Naive thymus-derived CD4-positive, alpha-beta T cell (primary cell): ENCODE measurements at regions not wholly inside any gene's neighbourhood (a gene's known extent, or its start where the extent isn't known, plus 50 kb on each side); places are given as distances from the start of the nearest gene placed in this dataset.
"Not testable (repeated sequence)": the region's sequence is repeated elsewhere in the genome, so short reads cannot be mapped to it uniquely, and the experiment has no call there.

Source experiments
- ATAC-seq: fragments of 150-1000 bp; cut with Tn5 transposase; 2 replicates; pipeline ENCODE4 v1.10.0; 2021; ENCODE audit warnings: mild to moderate bottlenecking, moderate library complexity
- CTCF ChIA-PET: fragments of 350-600 bp; sonication (Branson Sonifier 250); formaldehyde crosslinking; loops from one replicate; lab custom pipeline; 2021; ENCODE audit warnings: antibody characterized with exemption; lab: Charles Lee
- POLR2A ChIA-PET: fragments of 350-600 bp; sonication (Branson Sonifier 250); formaldehyde crosslinking; loops from one replicate; lab custom pipeline; 2021; ENCODE audit warnings: antibody characterized with exemption, inconsistent platforms; lab: Charles Lee
- DNase-seq, 9 donors: peaks; one replicate each; pipeline versions ENCODE4 v3.0.0 to v3.0.0-alpha.2; 2020 to 2022; ENCODE audit warnings: mixed read lengths in 1 of 9
- H3K27ac ChIP-seq: one replicate; pipeline ENCODE4 v1.7.0; 2013; ENCODE audit warnings: mild to moderate bottlenecking, low read depth, low read length, moderate library complexity
- H3K27me3 ChIP-seq, 2 donors: one replicate each; pipeline ENCODE4 v1.7.0; 2013; ENCODE audit warnings: low read length in 2 of 2, mild to moderate bottlenecking in 2 of 2, moderate library complexity in 2 of 2; ENCODE audit not compliant: control insufficient read depth in 2 of 2, insufficient read depth in 2 of 2
- H3K36me3 ChIP-seq, 3 experiments: 1 replicate in 2 of 3; 2 replicates in 1 of 3; pipeline ENCODE4 v1.7.0; 2013; ENCODE audit warnings: low read length in 3 of 3, mild to moderate bottlenecking in 3 of 3, moderate library complexity in 1 of 3; ENCODE audit not compliant: insufficient read depth in 3 of 3, control insufficient read depth in 2 of 3
- H3K4me1 ChIP-seq, 2 donors: one replicate each; pipeline ENCODE4 v1.7.0; 2013; ENCODE audit warnings: low read length in 2 of 2, mild to moderate bottlenecking in 2 of 2, moderate library complexity in 1 of 2; ENCODE audit not compliant: control insufficient read depth in 2 of 2, insufficient read depth in 2 of 2
- H3K4me3 ChIP-seq: 2 replicates; pipeline ENCODE4 v1.7.0; 2013; ENCODE audit warnings: mild to moderate bottlenecking, low read length
- H3K9me3 ChIP-seq, 3 experiments: 1 replicate in 2 of 3; 2 replicates in 1 of 3; pipeline ENCODE4 v1.7.0; 2013; ENCODE audit warnings: low read length in 3 of 3; ENCODE audit not compliant: control insufficient read depth in 2 of 3
- H3K27ac Mint-ChIP-seq, 9 donors: one replicate each; pipeline ENCODE4 v1.8.0; 2020 to 2022; ENCODE audit warnings: mixed read lengths in 9 of 9, mild to moderate bottlenecking in 8 of 9, moderate library complexity in 5 of 9, inconsistent platforms in 2 of 9
- H3K27me3 Mint-ChIP-seq, 5 donors: one replicate each; pipeline ENCODE4 v1.8.0; 2021 to 2022; ENCODE audit warnings: mixed read lengths in 5 of 5, mild to moderate bottlenecking in 1 of 5
- H3K36me3 Mint-ChIP-seq, 5 donors: one replicate each; pipeline ENCODE4 v1.8.0; 2020 to 2022; ENCODE audit warnings: mixed read lengths in 5 of 5, mild to moderate bottlenecking in 3 of 5, inconsistent platforms in 1 of 5
- H3K4me1 Mint-ChIP-seq, 7 donors: one replicate each; pipeline ENCODE4 v1.8.0; 2020 to 2022; ENCODE audit warnings: mixed read lengths in 7 of 7, mild to moderate bottlenecking in 3 of 7, inconsistent platforms in 1 of 7
- H3K4me3 Mint-ChIP-seq, 10 donors: one replicate each; pipeline ENCODE4 v1.8.0; 2020 to 2022; ENCODE audit warnings: mild to moderate bottlenecking in 10 of 10, mixed read lengths in 10 of 10, moderate library complexity in 6 of 10, inconsistent platforms in 2 of 10
- H3K9me3 Mint-ChIP-seq, 11 donors: one replicate each; pipeline ENCODE4 v1.8.0; 2020 to 2022; ENCODE audit warnings: mixed read lengths in 11 of 11, mild to moderate bottlenecking in 4 of 11, inconsistent platforms in 1 of 11, moderate library complexity in 1 of 11
- intact Hi-C, 2 donors: fragments of 100-400 bp; cut with micrococcal nuclease; formaldehyde crosslinking; loops; one replicate each; pipeline ENCODE4 v1.15.1; 2023

DNA sequence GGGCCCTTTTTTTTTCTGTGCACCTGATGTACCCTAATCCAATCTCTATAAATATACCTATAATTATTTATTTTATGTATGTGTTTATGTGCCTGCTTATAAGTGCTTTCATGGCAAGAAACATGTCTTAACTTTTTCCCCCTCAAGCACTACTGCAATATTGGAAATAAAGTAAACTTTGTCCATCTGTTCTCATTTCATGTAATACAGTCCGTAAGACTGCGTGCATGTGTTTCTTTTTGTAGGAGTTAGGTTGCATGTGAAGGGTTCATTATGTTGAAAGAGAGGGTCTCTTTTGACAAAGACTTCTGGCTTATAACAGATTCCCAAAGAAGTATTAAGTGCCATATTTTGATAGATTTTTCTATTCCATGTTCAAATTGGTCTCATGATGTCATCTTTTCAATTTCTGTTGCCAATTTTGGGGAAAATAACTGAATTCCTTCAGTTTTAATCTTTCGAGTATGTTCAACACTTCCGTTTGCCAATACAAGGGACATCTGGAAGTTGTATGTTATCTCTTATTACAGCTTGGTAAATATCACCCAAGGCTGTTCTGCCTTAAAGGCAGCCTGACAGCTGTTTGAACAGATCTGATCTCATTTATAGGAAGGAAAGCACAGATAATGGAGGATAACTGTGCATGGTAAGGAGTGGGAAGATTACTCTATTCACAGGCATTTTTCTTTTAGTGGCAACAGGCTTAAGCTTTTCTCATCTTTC lies 273.1 kb upstream of the SGO1 start:
- Histone ChIP-seq H3K4me1 (no peaks in the 10 kb centered on the region), H3K36me3 (no peaks in the 10 kb centered on the region), H3K27me3 (no peaks in the 10 kb centered on the region), H3K9me3 (peaks cover 0 to 4% (median 0%) of the 10 kb centered on the region in 3 experiments), H3K27ac (no peak overlapping the region), H3K4me3 (no peak overlapping the region)
- no peaks in the 10 kb centered on the region for H3K4me1 Mint-ChIP-seq
- POLR2A ChIA-PET = no interaction called here
- CTCF ChIA-PET = interaction anchor here (0.6 kb wide), 1 partner anchor 117 kb away, joined by 3 read pairs; no protein-coding TSS in a partner anchor
- no peaks in the 10 kb centered on the region for H3K27me3 Mint-ChIP-seq
- peaks cover 7 to 65% (median 29%) of the 10 kb centered on the region in 11 donors for H3K9me3 Mint-ChIP-seq
- ATAC-seq (no peak), DNase-seq (no peak)
- H3K4me3 Mint-ChIP-seq = no peak overlapping the region
- H3K36me3 Mint-ChIP-seq = peaks cover 0 to 9% (median 7%) of the 10 kb centered on the region in 5 donors
- intact Hi-C loops = no loop called here
- no peak overlapping the region for H3K27ac Mint-ChIP-seq

DNA sequence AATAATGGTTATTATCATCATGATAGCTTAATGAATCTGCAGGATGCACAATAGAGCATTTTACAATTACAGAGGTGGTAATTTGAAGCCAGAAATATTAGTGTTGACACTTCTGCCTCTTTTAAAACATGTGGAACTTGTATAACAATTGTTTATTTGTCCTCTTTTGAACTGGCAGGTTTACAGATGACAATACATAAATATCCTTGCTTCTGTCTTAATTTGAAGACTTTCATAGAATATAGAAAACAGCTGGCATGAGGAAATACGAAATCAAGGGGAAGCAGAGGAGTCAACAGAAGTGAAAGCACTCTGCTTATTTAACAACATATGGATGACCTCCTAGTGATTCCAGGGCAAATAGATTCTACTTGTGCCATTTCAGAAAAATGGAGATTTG lies 270.5 kb upstream of the SGO1 start:
- no peaks in the 10 kb centered on the region for H3K36me3 ChIP-seq
- H3K27ac ChIP-seq = no peak overlapping the region
- H3K9me3 Mint-ChIP-seq = peaks cover 7 to 69% (median 28%) of the 10 kb centered on the region in 11 donors
- DNase-seq = no peak
- intact Hi-C loops = no loop called here
- no peak overlapping the region for H3K4me3 Mint-ChIP-seq
- ChIA-PET POLR2A (no interaction called here), CTCF (no interaction called here)
- H3K36me3 Mint-ChIP-seq = peaks cover 0 to 9% (median 7%) of the 10 kb centered on the region in 5 donors
- H3K27me3 ChIP-seq = no peaks in the 10 kb centered on the region
- no peaks in the 10 kb centered on the region for H3K27me3 Mint-ChIP-seq
- H3K9me3 ChIP-seq = peaks cover 0 to 4% (median 0%) of the 10 kb centered on the region in 3 experiments
- no peak overlapping the region for H3K27ac Mint-ChIP-seq
- H3K4me1 Mint-ChIP-seq = no peaks in the 10 kb centered on the region
- H3K4me1 ChIP-seq = no peaks in the 10 kb centered on the region
- H3K4me3 ChIP-seq = no peak overlapping the region
- ATAC-seq = no peak

DNA sequence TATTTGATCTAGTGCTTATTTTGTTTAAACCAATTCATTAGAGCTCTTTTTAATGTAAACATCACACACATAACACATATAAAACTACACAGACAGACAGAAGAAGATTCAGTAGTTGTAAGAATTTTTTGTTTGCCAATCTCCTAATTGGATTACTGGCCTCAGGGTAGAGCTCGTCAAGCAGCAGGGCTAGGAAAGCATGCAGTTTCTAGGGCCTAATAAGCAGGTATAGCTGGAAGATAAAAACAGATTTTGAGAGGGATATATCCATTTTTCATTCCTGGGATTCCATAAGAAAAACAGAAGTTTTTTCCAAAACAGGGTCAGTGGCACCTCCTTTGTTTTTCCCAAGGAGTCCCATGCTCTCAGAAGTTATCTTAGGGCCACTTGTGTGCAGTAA lies 265.2 kb upstream of the SGO1 start:
- Histone ChIP-seq H3K27ac (no peak overlapping the region), H3K4me1 (no peaks in the 10 kb centered on the region), H3K27me3 (no peaks in the 10 kb centered on the region), H3K36me3 (no peaks in the 10 kb centered on the region), H3K9me3 (no peaks in the 10 kb centered on the region), H3K4me3 (no peak overlapping the region)
- no peak for DNase-seq
- Mint-ChIP-seq H3K9me3 (peaks cover 0 to 50% (median 7%) of the 10 kb centered on the region in 11 donors), H3K4me3 (no peak overlapping the region), H3K27me3 (no peaks in the 10 kb centered on the region), H3K4me1 (no peaks in the 10 kb centered on the region), H3K36me3 (no peaks in the 10 kb centered on the region), H3K27ac (no peak overlapping the region)
- CTCF ChIA-PET = interaction anchor here (0.6 kb wide), 1 partner anchor 174 kb away, joined by 3 read pairs; no protein-coding TSS in a partner anchor
- POLR2A ChIA-PET = no interaction called here
- intact Hi-C loops = no loop called here
- ATAC-seq = no peak

GRCh38 chr3:20450611-20451010 lies 264.6 kb upstream of the SGO1 start:
- Histone ChIP-seq H3K27ac (no peak overlapping the region), H3K9me3 (no peaks in the 10 kb centered on the region), H3K4me1 (no peaks in the 10 kb centered on the region), H3K4me3 (no peak overlapping the region), H3K27me3 (no peaks in the 10 kb centered on the region), H3K36me3 (no peaks in the 10 kb centered on the region)
- peaks cover 0 to 50% (median 6%) of the 10 kb centered on the region in 11 donors for H3K9me3 Mint-ChIP-seq
- no peak for ATAC-seq
- H3K36me3 Mint-ChIP-seq = peaks cover 0 to under 1% (median 0%) of the 10 kb centered on the region in 5 donors
- H3K4me3 Mint-ChIP-seq = no peak overlapping the region
- DNase-seq = no peak
- no peaks in the 10 kb centered on the region for H3K27me3 Mint-ChIP-seq
- intact Hi-C loops = no loop called here
- ChIA-PET POLR2A (no interaction called here), CTCF (interaction anchor here (0.6 kb wide), 1 partner anchor 175 kb away, joined by 3 read pairs; no protein-coding TSS in a partner anchor)
- no peaks in the 10 kb centered on the region for H3K4me1 Mint-ChIP-seq
- H3K27ac Mint-ChIP-seq = no peak overlapping the region

DNA sequence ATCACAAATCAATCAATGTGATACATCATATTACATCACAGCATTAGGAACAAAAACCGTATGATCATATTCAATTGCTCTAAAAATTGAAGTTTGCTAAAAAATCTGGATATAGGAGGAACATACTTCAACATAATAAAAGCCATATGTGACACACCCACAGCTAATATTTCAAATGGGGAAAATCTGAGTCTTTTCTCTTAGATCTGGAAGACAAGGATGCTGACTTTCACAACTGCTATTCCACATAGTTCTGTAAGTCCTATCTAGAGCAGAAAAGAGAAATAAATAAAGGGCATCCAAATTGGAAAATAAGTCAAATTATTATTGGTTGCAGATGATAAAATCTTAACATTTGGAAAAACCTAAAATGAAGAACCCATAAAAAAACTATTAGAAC lies 256.8 kb upstream of the SGO1 start:
- Mint-ChIP-seq H3K36me3 (peaks cover 0 to 3% (median 0%) of the 10 kb centered on the region in 5 donors), H3K9me3 (peaks cover 0 to 50% (median 9%) of the 10 kb centered on the region in 11 donors), H3K4me1 (no peaks in the 10 kb centered on the region), H3K27me3 (peaks cover 0 to 5% (median 0%) of the 10 kb centered on the region in 5 donors), H3K27ac (no peak overlapping the region), H3K4me3 (no peak overlapping the region)
- ATAC-seq (no peak), DNase-seq (no peak)
- H3K27ac ChIP-seq = no peak overlapping the region
- no peaks in the 10 kb centered on the region for H3K27me3 ChIP-seq
- intact Hi-C loops = no loop called here
- no peak overlapping the region for H3K4me3 ChIP-seq
- CTCF ChIA-PET = no interaction called here
- H3K36me3 ChIP-seq = no peaks in the 10 kb centered on the region
- POLR2A ChIA-PET = no interaction called here
- no peaks in the 10 kb centered on the region for H3K9me3 ChIP-seq
- H3K4me1 ChIP-seq = no peaks in the 10 kb centered on the region

DNA sequence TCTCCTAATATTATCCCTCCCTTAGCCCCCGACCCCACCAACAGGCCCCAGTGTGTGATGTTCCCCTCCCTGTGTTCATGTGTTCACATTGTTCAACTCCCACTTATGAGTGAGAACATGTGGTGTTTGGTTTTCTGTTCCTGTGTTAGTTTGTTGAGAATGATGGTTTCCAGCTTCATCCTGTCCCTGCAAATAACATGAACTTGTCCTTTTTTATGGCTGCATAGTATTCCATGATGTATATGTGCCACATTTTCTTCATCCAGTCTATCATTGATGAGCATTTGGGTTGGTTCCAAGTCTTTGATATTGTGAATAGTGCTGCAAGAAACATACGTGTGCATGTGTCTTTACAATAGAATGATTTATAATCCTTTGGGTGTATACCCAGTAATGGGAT lies 241.3 kb upstream of the SGO1 start:
- H3K4me1 ChIP-seq, H3K36me3 ChIP-seq, ATAC-seq, H3K4me3 Mint-ChIP-seq, H3K27me3 Mint-ChIP-seq, POLR2A ChIA-PET, H3K27me3 ChIP-seq, H3K27ac ChIP-seq, H3K4me1 Mint-ChIP-seq, DNase-seq, H3K9me3 ChIP-seq, CTCF ChIA-PET, H3K27ac Mint-ChIP-seq, H3K4me3 ChIP-seq, intact Hi-C loops: not testable (repeated sequence)
- Mint-ChIP-seq H3K36me3 (peaks cover 0 to 18% (median 5%) of the 10 kb centered on the region in 5 donors), H3K9me3 (peaks cover 2 to 50% (median 20%) of the 10 kb centered on the region in 11 donors)

DNA sequence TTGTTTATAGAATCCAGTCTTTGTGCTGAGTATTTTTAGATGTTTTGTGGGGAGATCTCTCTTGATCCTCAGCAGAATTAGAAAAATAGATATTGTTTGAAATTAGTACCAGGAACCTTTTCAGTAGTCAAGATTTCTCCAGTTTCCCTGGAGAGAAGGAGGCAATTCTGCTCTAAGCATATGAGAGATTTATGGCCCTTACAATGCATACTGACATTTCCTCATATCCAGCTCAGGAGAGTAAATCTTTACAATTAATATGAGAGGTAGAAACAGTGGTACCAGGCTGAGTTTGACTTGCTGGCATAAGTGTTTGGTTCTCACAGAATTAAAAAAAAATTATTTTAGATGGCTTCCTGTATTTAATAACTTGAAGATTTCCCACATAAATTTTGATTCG lies 239.1 kb upstream of the SGO1 start:
- no peaks in the 10 kb centered on the region for H3K27me3 ChIP-seq
- no peaks in the 10 kb centered on the region for H3K9me3 ChIP-seq
- H3K9me3 Mint-ChIP-seq = peaks cover 0 to 29% (median 13%) of the 10 kb centered on the region in 11 donors
- ATAC-seq (no peak), DNase-seq (no peak)
- CTCF ChIA-PET = no interaction called here
- POLR2A ChIA-PET = no interaction called here
- H3K4me3 ChIP-seq = no peak overlapping the region
- H3K36me3 Mint-ChIP-seq = peaks cover 0 to 14% (median 2%) of the 10 kb centered on the region in 5 donors
- H3K27me3 Mint-ChIP-seq = no peaks in the 10 kb centered on the region
- H3K27ac Mint-ChIP-seq = no peak overlapping the region
- intact Hi-C loops = no loop called here
- H3K4me3 Mint-ChIP-seq = no peak overlapping the region
- H3K4me1 Mint-ChIP-seq = no peaks in the 10 kb centered on the region
- H3K27ac ChIP-seq = no peak overlapping the region
- no peaks in the 10 kb centered on the region for H3K36me3 ChIP-seq
- H3K4me1 ChIP-seq = no peaks in the 10 kb centered on the region
